ENCODE measurements at regions not wholly inside any gene's neighbourhood (a gene's known extent, or its start where the extent isn't known, plus 50 kb on each side); places are given as distances from the start of the nearest gene placed in this dataset.

GRCh38 chrX:69110116-69110530 is 55.1 kb downstream of the PJA1 start:
- FAIRE-seq, result no peak
- no peak for TF ChIP-seq CTCF (IDR thresholded peaks at IDR 0.05; ENCODE audit: insufficient read depth, missing control alignments)
- DNase-seq (ENCODE audit: insufficient read length, low spot score), result no peak

GRCh38 chrX:69109706-69110105 is 55.5 kb downstream of the PJA1 start:
- no peak for DNase-seq (ENCODE audit: insufficient read length, low spot score)
- no peak for FAIRE-seq
- no peak for TF ChIP-seq CTCF (IDR thresholded peaks at IDR 0.05; ENCODE audit: insufficient read depth, missing control alignments)

- FAIRE-seq, result no peak
- no peak for TF ChIP-seq CTCF (IDR thresholded peaks at IDR 0.05; ENCODE audit: insufficient read depth, missing control alignments)
- no peak for DNase-seq (ENCODE audit: insufficient read length, low spot score)
Observed at GRCh38 chrX:69109036-69109663, 56.1 kb downstream of the PJA1 start.

- no peak for TF ChIP-seq CTCF (IDR thresholded peaks at IDR 0.05; ENCODE audit: insufficient read depth, missing control alignments)
- DNase-seq (ENCODE audit: insufficient read length, low spot score) (no peak), FAIRE-seq (no peak)
Observed at GRCh38 chrX:69107747-69108401, 57.4 kb downstream of the PJA1 start.

- FAIRE-seq (no peak), DNase-seq (ENCODE audit: insufficient read length, low spot score) (no peak)
- TF ChIP-seq CTCF (IDR thresholded peaks at IDR 0.05; ENCODE audit: insufficient read depth, missing control alignments), result no peak
Observed at GRCh38 chrX:69107231-69107739, 58.0 kb downstream of the PJA1 start.

- FAIRE-seq (no peak), DNase-seq (ENCODE audit: insufficient read length, low spot score) (no peak)
- TF ChIP-seq CTCF (IDR thresholded peaks at IDR 0.05; ENCODE audit: insufficient read depth, missing control alignments), result no peak
Observed at GRCh38 chrX:69104756-69105434, 60.4 kb downstream of the PJA1 start.
